CD8-positive, alpha-beta memory T cell (primary cell): ENCODE measurements at regions not wholly inside any gene's neighbourhood (a gene's known extent, or its start where the extent isn't known, plus 50 kb on each side); places are given as distances from the start of the nearest gene placed in this dataset.
"Not testable (repeated sequence)": the region's sequence is repeated elsewhere in the genome, so short reads cannot be mapped to it uniquely, and the experiment has no call there.

Experiments used
- CTCF ChIA-PET: fragments of 350-600 bp; sonication (Branson Sonifier 250); formaldehyde crosslinking; loops from one replicate; lab custom pipeline; 2021; ENCODE audit warnings: antibody characterized with exemption; lab: Charles Lee
- POLR2A ChIA-PET: fragments of 350-600 bp; sonication (Branson Sonifier 250); formaldehyde crosslinking; loops from one replicate; lab custom pipeline; 2021; ENCODE audit warnings: antibody characterized with exemption; lab: Charles Lee
- DNase-seq, 5 donors: peaks; one replicate each; pipeline versions ENCODE4 v3.0.0 to v3.0.0-alpha.2; 2020 to 2022; ENCODE audit warnings: mixed read lengths in 1 of 5
- H3K27ac ChIP-seq: one replicate; pipeline ENCODE4 v1.7.0; 2013; ENCODE audit warnings: low read depth, mild to moderate bottlenecking, low read length, moderate library complexity
- H3K27me3 ChIP-seq: 2 replicates; pipeline ENCODE4 v1.7.0; 2013; ENCODE audit warnings: low read length, mild to moderate bottlenecking; ENCODE audit not compliant: insufficient read depth, poor library complexity, severe bottlenecking
- H3K36me3 ChIP-seq: 2 replicates; pipeline ENCODE4 v1.7.0; 2013; ENCODE audit warnings: mild to moderate bottlenecking, low read length, moderate library complexity; ENCODE audit not compliant: insufficient read depth
- H3K4me1 ChIP-seq: 2 replicates; pipeline ENCODE4 v1.7.0; 2013; ENCODE audit warnings: mild to moderate bottlenecking, low read length, moderate library complexity; ENCODE audit not compliant: insufficient read depth
- H3K4me3 ChIP-seq: 2 replicates; pipeline ENCODE4 v1.7.0; 2013; ENCODE audit warnings: mild to moderate bottlenecking, low read length
- H3K9me3 ChIP-seq: 2 replicates; pipeline ENCODE4 v1.7.0; 2013; ENCODE audit warnings: mild to moderate bottlenecking, low read length
- H3K27ac Mint-ChIP-seq, 8 donors: one replicate each; pipeline ENCODE4 v1.8.0; 2020 to 2021; ENCODE audit warnings: mixed read lengths in 8 of 8, mild to moderate bottlenecking in 6 of 8, inconsistent platforms in 3 of 8, moderate library complexity in 3 of 8
- H3K27me3 Mint-ChIP-seq, 2 donors: one replicate each; pipeline ENCODE4 v1.8.0; 2020 to 2021; ENCODE audit warnings: mixed read lengths in 2 of 2, mild to moderate bottlenecking in 1 of 2, moderate library complexity in 1 of 2
- H3K36me3 Mint-ChIP-seq, 3 donors: one replicate each; pipeline ENCODE4 v1.8.0; 2020 to 2021; ENCODE audit warnings: mixed read lengths in 3 of 3, inconsistent platforms in 1 of 3, mild to moderate bottlenecking in 1 of 3
- H3K4me1 Mint-ChIP-seq, 3 donors: one replicate each; pipeline ENCODE4 v1.8.0; 2020 to 2021; ENCODE audit warnings: mixed read lengths in 3 of 3, inconsistent platforms in 1 of 3, mild to moderate bottlenecking in 1 of 3
- H3K4me3 Mint-ChIP-seq, 7 donors: one replicate each; pipeline ENCODE4 v1.8.0; 2020 to 2021; ENCODE audit warnings: mixed read lengths in 7 of 7, mild to moderate bottlenecking in 6 of 7, moderate library complexity in 4 of 7, inconsistent platforms in 2 of 7
- H3K9me3 Mint-ChIP-seq, 5 donors: one replicate each; pipeline ENCODE4 v1.8.0; 2020 to 2022; ENCODE audit warnings: mixed read lengths in 5 of 5, mild to moderate bottlenecking in 3 of 5, moderate library complexity in 2 of 5, inconsistent platforms in 1 of 5

DNA sequence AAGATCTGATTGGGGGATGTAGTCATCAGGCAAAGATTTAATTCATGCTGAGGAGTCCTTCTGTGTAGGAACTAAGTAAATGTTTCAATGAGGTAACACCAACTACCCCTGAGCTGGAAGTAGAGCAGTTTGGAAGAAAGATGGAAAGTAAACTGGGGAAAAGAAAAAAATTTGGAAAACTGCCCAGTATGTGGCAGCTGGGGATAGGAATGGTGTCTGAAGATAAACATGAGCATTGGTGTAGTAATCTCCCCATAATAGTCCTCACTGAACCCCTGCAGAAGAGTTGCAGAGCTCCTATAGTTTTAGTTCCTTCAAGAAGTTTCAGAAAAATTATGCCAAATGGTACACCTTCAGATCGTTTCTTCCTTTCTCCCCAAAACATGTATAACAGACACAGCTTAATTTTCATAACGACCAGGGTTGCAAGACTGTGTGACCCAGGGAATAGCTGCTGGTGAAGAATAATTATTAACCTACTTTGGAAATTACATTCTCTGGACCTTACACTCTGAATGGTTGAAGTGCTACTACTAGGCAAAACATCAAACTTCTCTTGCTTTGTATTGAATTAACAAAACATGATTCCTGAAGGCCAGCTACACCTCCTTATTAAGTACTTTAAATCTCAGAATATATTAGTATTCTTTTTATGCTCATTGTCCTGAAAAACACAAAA, 446.4 kb upstream of the NRG3 start:
- Mint-ChIP-seq H3K9me3 (peaks cover 5 to 24% (median 6%) of the 10 kb centered on the region in 5 donors), H3K27ac (no peak overlapping the region), H3K4me1 (no peaks in the 10 kb centered on the region), H3K36me3 (no peaks in the 10 kb centered on the region), H3K4me3 (no peak overlapping the region), H3K27me3 (no peaks in the 10 kb centered on the region)
- POLR2A ChIA-PET = no interaction called here
- Histone ChIP-seq H3K4me3 (no peak overlapping the region), H3K27ac (no peak overlapping the region), H3K9me3 (no peaks in the 10 kb centered on the region), H3K4me1 (no peaks in the 10 kb centered on the region), H3K36me3 (no peaks in the 10 kb centered on the region), H3K27me3 (no peaks in the 10 kb centered on the region)
- DNase-seq = no peak
- CTCF ChIA-PET = no interaction called here

DNA sequence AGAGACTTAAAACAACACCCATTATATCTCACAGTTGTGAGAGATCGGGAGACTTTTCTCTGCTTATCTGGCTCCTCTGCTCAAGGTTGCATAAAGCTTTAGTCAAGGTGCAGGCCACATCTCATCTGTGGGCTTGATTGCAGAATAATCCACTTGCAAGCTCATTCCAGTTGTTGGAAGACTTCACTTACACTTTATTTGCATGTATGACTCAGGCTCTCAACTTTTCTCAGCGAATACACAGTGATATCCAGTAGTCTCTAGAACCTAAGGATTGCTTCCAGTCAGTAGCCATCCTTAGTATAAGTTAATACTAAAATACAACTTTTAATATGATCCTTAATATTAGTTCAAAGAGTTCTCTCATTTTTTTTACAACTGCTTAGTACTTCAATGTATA, 435.5 kb upstream of the NRG3 start:
- H3K9me3 ChIP-seq = no peaks in the 10 kb centered on the region
- Mint-ChIP-seq H3K9me3 (peaks cover 4 to 25% (median 5%) of the 10 kb centered on the region in 5 donors), H3K27me3 (no peaks in the 10 kb centered on the region), H3K4me1 (no peaks in the 10 kb centered on the region), H3K4me3 (no peak overlapping the region), H3K36me3 (no peaks in the 10 kb centered on the region), H3K27ac (no peak overlapping the region)
- ChIA-PET POLR2A (no interaction called here), CTCF (no interaction called here)
- no peak overlapping the region for H3K27ac ChIP-seq
- H3K36me3 ChIP-seq = no peaks in the 10 kb centered on the region
- H3K27me3 ChIP-seq = no peaks in the 10 kb centered on the region
- H3K4me1 ChIP-seq = no peaks in the 10 kb centered on the region
- DNase-seq = no peak
- H3K4me3 ChIP-seq = no peak overlapping the region

DNA sequence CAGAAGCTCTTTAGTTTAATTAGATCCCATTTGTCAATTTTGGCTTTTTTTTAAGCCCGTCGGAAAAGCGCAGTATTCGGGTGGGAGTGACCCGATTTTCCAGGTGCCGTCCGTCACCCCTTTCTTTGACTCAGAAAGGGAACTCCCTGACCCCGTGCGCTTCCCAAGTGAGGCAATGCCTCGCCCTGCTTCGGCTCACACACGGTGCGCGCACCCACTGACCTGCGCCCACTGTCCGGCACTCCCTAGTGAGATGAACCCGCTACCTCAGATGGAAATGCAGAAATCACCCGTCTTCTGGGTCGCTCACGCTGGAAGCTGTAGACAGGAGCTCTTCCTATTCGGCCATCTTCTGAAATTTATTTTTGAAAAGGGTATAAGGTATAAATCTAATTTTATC, 433.4 kb upstream of the NRG3 start:
- CTCF ChIA-PET = not testable (repeated sequence)

DNA sequence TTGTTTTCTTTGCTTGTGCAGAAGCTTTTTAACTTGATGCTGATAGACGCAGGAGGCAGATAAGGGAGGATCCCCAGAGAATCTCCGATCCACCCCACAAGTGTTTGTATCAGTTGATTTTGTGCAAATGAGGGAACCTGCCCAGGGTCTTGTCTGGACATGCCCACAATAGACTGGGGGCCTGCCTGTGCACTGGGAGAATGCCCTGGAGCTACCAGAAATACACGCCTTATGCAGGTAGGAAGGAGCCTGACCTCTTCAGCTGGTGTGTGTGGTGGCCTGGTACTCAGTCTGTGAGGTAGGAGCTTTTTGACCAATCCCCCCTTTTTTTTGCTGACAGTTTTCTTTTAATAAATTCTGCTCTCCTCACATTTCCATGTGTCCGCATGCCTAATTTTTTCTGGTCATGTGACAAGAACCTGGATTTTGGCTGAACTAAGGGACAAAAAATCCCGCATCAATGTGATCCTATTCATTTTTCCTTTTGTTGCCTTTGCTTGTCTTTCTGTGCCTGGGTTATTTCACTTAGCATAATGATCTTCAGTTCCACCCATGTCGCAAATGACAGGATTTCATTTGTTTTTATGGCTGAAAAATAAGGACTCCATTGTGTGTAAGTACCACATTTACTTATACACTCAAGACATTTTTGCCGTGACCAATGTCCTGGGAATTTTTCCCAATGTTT, 430.6 kb upstream of the NRG3 start:
- Histone ChIP-seq H3K36me3 (no peaks in the 10 kb centered on the region), H3K9me3 (no peaks in the 10 kb centered on the region), H3K27me3 (no peaks in the 10 kb centered on the region), H3K4me3 (no peak overlapping the region), H3K27ac (no peak overlapping the region), H3K4me1 (no peaks in the 10 kb centered on the region)
- Mint-ChIP-seq H3K9me3 (peaks cover 3 to 21% (median 4%) of the 10 kb centered on the region in 5 donors), H3K27me3 (no peaks in the 10 kb centered on the region), H3K4me3 (no peak overlapping the region), H3K4me1 (no peaks in the 10 kb centered on the region), H3K27ac (no peak overlapping the region), H3K36me3 (no peaks in the 10 kb centered on the region)
- DNase-seq = no peak
- ChIA-PET POLR2A (no interaction called here), CTCF (interaction anchor here (0.6 kb wide), 1 partner anchor 110 kb away, joined by 3 read pairs; no protein-coding TSS in a partner anchor)

More for the DNA sequence above, 433.4 kb upstream of the NRG3 start:
- H3K4me1 Mint-ChIP-seq, H3K27ac ChIP-seq, H3K4me1 ChIP-seq, H3K9me3 ChIP-seq, H3K4me3 Mint-ChIP-seq, H3K36me3 Mint-ChIP-seq, H3K36me3 ChIP-seq, H3K27me3 Mint-ChIP-seq, H3K4me3 ChIP-seq, H3K27me3 ChIP-seq, DNase-seq, POLR2A ChIA-PET, H3K27ac Mint-ChIP-seq: not testable (repeated sequence)
- H3K9me3 Mint-ChIP-seq = peaks cover 3 to 21% (median 4%) of the 10 kb centered on the region in 5 donors

DNA sequence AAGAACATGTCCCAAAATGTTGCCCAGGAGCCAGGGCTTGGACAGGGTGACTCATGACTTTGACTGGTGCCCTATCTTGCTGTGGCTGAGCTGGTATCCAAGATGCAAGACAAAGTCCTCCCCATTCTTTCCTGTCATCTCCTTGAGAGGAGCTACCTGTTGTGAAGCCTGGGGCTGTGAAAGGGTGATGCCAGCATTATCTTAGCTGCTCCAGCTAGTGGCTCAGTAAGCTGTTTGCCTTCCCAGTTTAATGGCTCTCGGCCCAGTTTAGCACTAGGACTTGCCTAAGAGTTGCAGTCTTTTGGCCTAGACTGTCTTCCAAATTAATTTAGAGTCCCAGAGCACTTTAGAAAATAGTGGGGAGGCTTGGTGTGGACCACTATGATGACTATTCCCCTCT, 424.3 kb upstream of the NRG3 start:
- H3K27ac ChIP-seq = no peak overlapping the region
- ChIA-PET POLR2A (no interaction called here), CTCF (no interaction called here)
- Mint-ChIP-seq H3K9me3 (peaks cover 0 to 5% (median 0%) of the 10 kb centered on the region in 5 donors), H3K36me3 (no peaks in the 10 kb centered on the region), H3K4me1 (no peaks in the 10 kb centered on the region), H3K27ac (no peak overlapping the region), H3K4me3 (no peak overlapping the region), H3K27me3 (no peaks in the 10 kb centered on the region)
- H3K36me3 ChIP-seq = no peaks in the 10 kb centered on the region
- no peaks in the 10 kb centered on the region for H3K9me3 ChIP-seq
- H3K27me3 ChIP-seq = no peaks in the 10 kb centered on the region
- DNase-seq = no peak
- H3K4me1 ChIP-seq = no peaks in the 10 kb centered on the region
- no peak overlapping the region for H3K4me3 ChIP-seq

DNA sequence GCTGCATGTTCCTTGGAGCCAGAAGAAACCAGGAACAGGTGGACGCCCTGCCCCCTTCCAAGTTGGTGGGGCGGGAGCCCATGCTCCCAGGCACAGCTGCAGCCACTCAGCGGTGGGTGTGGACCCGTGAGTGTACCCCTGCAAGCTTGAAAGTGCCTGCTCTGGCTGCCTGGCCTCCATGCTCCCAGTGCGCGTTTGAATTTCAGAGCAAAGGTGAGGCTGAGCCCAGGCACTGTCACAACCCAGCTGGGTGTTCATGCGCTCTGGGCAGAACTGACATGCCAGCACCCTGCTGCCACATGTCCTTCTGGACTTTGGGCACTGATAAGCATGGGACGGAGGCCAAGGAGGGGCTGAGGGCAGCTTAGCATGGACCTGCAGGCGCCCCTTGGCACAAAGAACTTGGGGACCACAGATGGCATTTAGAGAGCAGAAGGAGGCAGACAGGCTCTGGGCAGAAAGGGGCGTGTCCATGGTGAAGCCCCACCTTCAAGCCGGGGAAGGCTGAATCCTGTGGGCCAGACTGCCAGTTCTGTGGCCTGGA, 402.0 kb upstream of the NRG3 start:
- no peaks in the 10 kb centered on the region for H3K36me3 Mint-ChIP-seq
- H3K4me3 Mint-ChIP-seq = no peak overlapping the region
- peaks cover 4 to 13% (median 9%) of the 10 kb centered on the region in 5 donors for H3K9me3 Mint-ChIP-seq
- Histone ChIP-seq H3K4me1 (no peaks in the 10 kb centered on the region), H3K36me3 (no peaks in the 10 kb centered on the region), H3K9me3 (no peaks in the 10 kb centered on the region), H3K27ac (no peak overlapping the region), H3K4me3 (no peak overlapping the region), H3K27me3 (no peaks in the 10 kb centered on the region)
- DNase-seq = no peak
- no peak overlapping the region for H3K27ac Mint-ChIP-seq
- POLR2A ChIA-PET = no interaction called here
- no peaks in the 10 kb centered on the region for H3K27me3 Mint-ChIP-seq
- H3K4me1 Mint-ChIP-seq = no peaks in the 10 kb centered on the region
- CTCF ChIA-PET = no interaction called here

DNA sequence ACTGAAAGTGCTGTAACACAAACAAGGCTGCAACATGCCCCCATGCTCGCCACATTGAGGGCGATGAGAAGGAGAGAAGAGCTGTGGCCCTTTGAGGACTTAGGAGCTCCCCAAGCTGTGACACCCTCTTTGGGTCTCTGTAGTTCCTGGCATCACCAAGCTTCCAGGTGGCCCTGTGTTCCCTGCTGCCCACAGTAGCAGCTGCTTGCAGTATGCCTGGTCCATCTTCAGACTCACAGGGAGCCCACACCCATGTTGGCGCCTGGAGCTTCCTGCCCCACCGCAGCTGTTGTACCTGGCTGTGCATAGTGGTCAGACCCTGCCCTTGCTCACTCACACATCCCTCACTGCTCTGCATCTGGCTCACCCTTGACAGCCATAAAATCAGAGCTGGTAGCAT, 401.2 kb upstream of the NRG3 start:
- Mint-ChIP-seq H3K9me3 (peaks cover 2 to 13% (median 6%) of the 10 kb centered on the region in 5 donors), H3K27ac (no peak overlapping the region), H3K27me3 (no peaks in the 10 kb centered on the region), H3K4me3 (no peak overlapping the region), H3K4me1 (no peaks in the 10 kb centered on the region), H3K36me3 (no peaks in the 10 kb centered on the region)
- H3K9me3 ChIP-seq = no peaks in the 10 kb centered on the region
- POLR2A ChIA-PET = no interaction called here
- CTCF ChIA-PET = no interaction called here
- no peaks in the 10 kb centered on the region for H3K36me3 ChIP-seq
- no peaks in the 10 kb centered on the region for H3K4me1 ChIP-seq
- H3K27ac ChIP-seq = no peak overlapping the region
- H3K27me3 ChIP-seq = no peaks in the 10 kb centered on the region
- DNase-seq = no peak
- H3K4me3 ChIP-seq = no peak overlapping the region

DNA sequence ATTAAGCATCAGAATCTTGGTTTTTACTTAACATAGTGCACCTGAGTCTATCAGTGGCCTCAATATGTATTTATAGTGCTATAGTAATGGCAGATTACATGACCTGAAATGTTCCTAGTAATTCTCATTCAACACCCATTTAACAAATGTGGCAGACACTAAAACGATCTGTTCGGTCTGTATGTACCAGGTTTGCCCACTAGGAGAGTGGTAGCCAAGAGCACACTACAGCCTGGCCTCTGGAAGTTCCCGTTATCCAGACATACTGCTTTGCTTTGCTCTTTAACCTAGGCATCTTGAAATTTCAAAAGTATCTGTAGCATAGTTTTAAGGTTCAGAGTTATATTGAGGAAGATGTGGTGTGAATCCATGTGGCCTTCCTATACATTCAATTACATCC, 395.7 kb upstream of the NRG3 start:
- Mint-ChIP-seq H3K4me1 (no peaks in the 10 kb centered on the region), H3K36me3 (no peaks in the 10 kb centered on the region), H3K4me3 (no peak overlapping the region), H3K9me3 (peaks cover 0 to 10% (median 5%) of the 10 kb centered on the region in 5 donors), H3K27me3 (no peaks in the 10 kb centered on the region), H3K27ac (peak overlapping the region in 1 of 8 donors; percentile 36)
- no peaks in the 10 kb centered on the region for H3K9me3 ChIP-seq
- H3K4me1 ChIP-seq = no peaks in the 10 kb centered on the region
- H3K36me3 ChIP-seq = no peaks in the 10 kb centered on the region
- H3K4me3 ChIP-seq = no peak overlapping the region
- POLR2A ChIA-PET = no interaction called here
- H3K27me3 ChIP-seq = no peaks in the 10 kb centered on the region
- CTCF ChIA-PET = no interaction called here
- DNase-seq = no peak
- H3K27ac ChIP-seq = no peak overlapping the region
